ENCODE measurements at regions not wholly inside any gene's neighbourhood (a gene's known extent, or its start where the extent isn't known, plus 50 kb on each side); places are given as distances from the start of the nearest gene placed in this dataset.

GRCh38 chr18:34655131-34655530, 55.0 kb upstream of the DTNA start:
- TF ChIP-seq SIN3A (IDR thresholded peaks at IDR 0.05; ENCODE audit: borderline replicate concordance, insufficient read depth, low read length) (no peak), FOXP2 (optimal IDR thresholded peaks at IDR 0.05; ENCODE audit: borderline replicate concordance, extremely low read depth, extremely low read length, insufficient read depth) (no peak), REST (IDR thresholded peaks at IDR 0.05; ENCODE audit: insufficient read depth in 1 of 2, low read depth in 2 of 2, low read length in 2 of 2) (no peak), POLR2AphosphoS5 (IDR thresholded peaks at IDR 0.05; ENCODE audit: low read depth, low read length) (no peak), TAF1 (IDR thresholded peaks at IDR 0.05; ENCODE audit: borderline replicate concordance, insufficient read depth, low read length) (no peak)

- TF ChIP-seq POLR2AphosphoS5 (IDR thresholded peaks at IDR 0.05; ENCODE audit: low read depth, low read length): no peak
- TF ChIP-seq TAF1 (IDR thresholded peaks at IDR 0.05; ENCODE audit: borderline replicate concordance, insufficient read depth, low read length): no peak
- TF ChIP-seq FOXP2 (optimal IDR thresholded peaks at IDR 0.05; ENCODE audit: borderline replicate concordance, extremely low read depth, extremely low read length, insufficient read depth): no peak
- no peak for TF ChIP-seq REST (IDR thresholded peaks at IDR 0.05; ENCODE audit: insufficient read depth in 1 of 2, low read depth in 2 of 2, low read length in 2 of 2)
- no peak for TF ChIP-seq SIN3A (IDR thresholded peaks at IDR 0.05; ENCODE audit: borderline replicate concordance, insufficient read depth, low read length)
Measured at GRCh38 chr18:34657860-34658500, 52.1 kb upstream of the DTNA start.

GRCh38 chr18:34659579-34660517, 50.2 kb upstream of the DTNA start:
- no peak for TF ChIP-seq SIN3A (IDR thresholded peaks at IDR 0.05; ENCODE audit: borderline replicate concordance, insufficient read depth, low read length)
- TF ChIP-seq TAF1 (IDR thresholded peaks at IDR 0.05; ENCODE audit: borderline replicate concordance, insufficient read depth, low read length): no peak
- no peak for TF ChIP-seq FOXP2 (optimal IDR thresholded peaks at IDR 0.05; ENCODE audit: borderline replicate concordance, extremely low read depth, extremely low read length, insufficient read depth)
- no peak for TF ChIP-seq POLR2AphosphoS5 (IDR thresholded peaks at IDR 0.05; ENCODE audit: low read depth, low read length)
- TF ChIP-seq REST (IDR thresholded peaks at IDR 0.05; ENCODE audit: insufficient read depth in 1 of 2, low read depth in 2 of 2, low read length in 2 of 2): no peak

All from PFSK-1 (cell line).